IMR-90 (cell line): ENCODE measurements at regions not wholly inside any gene's neighbourhood (a gene's known extent, or its start where the extent isn't known, plus 50 kb on each side); places are given as distances from the start of the nearest gene placed in this dataset.

ENCODE experiments used
- ATAC-seq: fragments of 200-7000 bp; cut with Tn5 transposase; 2 replicates; pipeline ENCODE4 v1.9.1; 2020; ENCODE audit warnings: low read depth, mild to moderate bottlenecking, moderate library complexity
- BruUV-seq: library from RNA; stranded (reverse); fragments of 400-500 nt; replicated peaks from 2 replicates; lab custom pipeline; 2021; lab: Mats Ljungman, UMichigan
- CTCF ChIA-PET: fragments of 300-600 bp; formaldehyde crosslinking; extraction: SDS; loops from one replicate; lab custom pipeline; 2021; ENCODE audit warnings: antibody characterized with exemption; lab: Yijun Ruan, JAX
- POLR2A ChIA-PET: fragments of 300-600 bp; sonication (Branson Sonifier 250); formaldehyde crosslinking; loops from one replicate; lab custom pipeline; 2022; ENCODE audit warnings: antibody characterized with exemption; ENCODE audit not compliant: unreplicated experiment; lab: Charles Lee
- DNase-seq: peaks from one replicate; pipeline ENCODE4 v3.0.0; 2013
- H2AFZ ChIP-seq: replicated peaks from 2 replicates; pipeline ENCODE3; 2013; ENCODE audit warnings: low read length, mild to moderate bottlenecking; ENCODE audit not compliant: poor library complexity
- H2AK5ac ChIP-seq: 2 replicates; pipeline ENCODE4 v1.6.1; 2013; ENCODE audit warnings: low read depth, low read length, inconsistent platforms
- H2AK9ac ChIP-seq: replicated peaks from 2 replicates; pipeline ENCODE3; 2013; ENCODE audit warnings: mild to moderate bottlenecking, low read depth, low read length, moderate library complexity; ENCODE audit not compliant: poor library complexity
- H2BK120ac ChIP-seq: 2 replicates; pipeline ENCODE4 v1.6.1; 2013; ENCODE audit warnings: low read depth, low read length, inconsistent platforms
- H2BK15ac ChIP-seq: 3 replicates; pipeline ENCODE4 v1.6.1; 2013; ENCODE audit warnings: low read depth, low read length, inconsistent platforms
- H2BK20ac ChIP-seq: 2 replicates; pipeline ENCODE4 v1.6.1; 2013; ENCODE audit warnings: low read depth, mild to moderate bottlenecking, inconsistent platforms, low read length, moderate library complexity
- H2BK5ac ChIP-seq: 2 replicates; pipeline ENCODE4 v1.6.1; 2013; ENCODE audit warnings: mild to moderate bottlenecking, low read depth, low read length, inconsistent platforms; ENCODE audit not compliant: poor library complexity, severe bottlenecking
- H3K14ac ChIP-seq: replicated peaks from 2 replicates; pipeline ENCODE4 v1.6.1; 2013; ENCODE audit warnings: low read depth, low read length, inconsistent platforms
- H3K18ac ChIP-seq: 2 replicates; pipeline ENCODE4 v1.6.1; 2013; ENCODE audit warnings: low read depth, low read length, control low read depth
- H3K23ac ChIP-seq: 2 replicates; pipeline ENCODE4 v1.6.1; 2013; ENCODE audit warnings: low read depth, low read length, inconsistent platforms
- H3K27ac ChIP-seq: 2 replicates; pipeline ENCODE4 v1.5.1; 2013; ENCODE audit warnings: mild to moderate bottlenecking, control low read depth, low read length; ENCODE audit not compliant: insufficient read depth
- H3K27me3 ChIP-seq: 2 replicates; pipeline ENCODE4 v1.6.1; 2013; ENCODE audit warnings: low read length; ENCODE audit not compliant: control insufficient read depth, insufficient read depth
- H3K36me3 ChIP-seq: 2 replicates; pipeline ENCODE4 v1.6.1; 2013; ENCODE audit warnings: low read length, mixed read lengths; ENCODE audit not compliant: control insufficient read depth, insufficient read depth
- H3K4ac ChIP-seq: 2 replicates; pipeline ENCODE4 v1.6.1; 2013; ENCODE audit warnings: low read depth, low read length, inconsistent platforms
- H3K4me1 ChIP-seq: 2 replicates; pipeline ENCODE4 v1.6.1; 2013; ENCODE audit warnings: low read length, mixed read lengths; ENCODE audit not compliant: control insufficient read depth, insufficient read depth
- H3K4me2 ChIP-seq: 2 replicates; pipeline ENCODE4 v1.6.1; 2013; ENCODE audit warnings: low read depth, mild to moderate bottlenecking, control low read depth, low read length, moderate library complexity
- H3K4me3 ChIP-seq: 2 replicates; pipeline ENCODE4 v1.5.1; 2013; ENCODE audit warnings: low read depth, mild to moderate bottlenecking, control low read depth, low read length, moderate library complexity; ENCODE audit not compliant: insufficient read depth
- H3K56ac ChIP-seq: 2 replicates; pipeline ENCODE4 v1.6.1; 2013; ENCODE audit warnings: low read length, inconsistent platforms; ENCODE audit not compliant: insufficient read depth; ENCODE audit errors: extremely low read depth
- H3K79me1 ChIP-seq, 2 experiments: 2 replicates each; pipeline ENCODE4 v1.6.1; 2013; ENCODE audit warnings: low read length in 2 of 2, inconsistent platforms in 1 of 2, low read depth in 1 of 2
- H3K9ac ChIP-seq: 2 replicates; pipeline ENCODE4 v1.6.1; 2013; ENCODE audit warnings: low read depth, low read length, control low read depth
- H3K9me1 ChIP-seq: 2 replicates; pipeline ENCODE4 v1.6.1; 2013; ENCODE audit warnings: low read length, inconsistent platforms; ENCODE audit not compliant: insufficient read depth
- H3K9me3 ChIP-seq: 2 replicates; pipeline ENCODE4 v1.6.1; 2013; ENCODE audit warnings: low read length; ENCODE audit not compliant: control insufficient read depth, insufficient read depth
- H4K20me1 ChIP-seq: 2 replicates; pipeline ENCODE4 v1.6.1; 2013; ENCODE audit warnings: low read length, inconsistent platforms; ENCODE audit not compliant: insufficient read depth
- H4K5ac ChIP-seq: 2 replicates; pipeline ENCODE4 v1.6.1; 2013; ENCODE audit warnings: mild to moderate bottlenecking, low read depth, low read length, control low read depth
- H4K8ac ChIP-seq, 2 experiments: 2 replicates each; pipeline ENCODE4 v1.6.1; 2013; ENCODE audit warnings: low read depth in 2 of 2, low read length in 2 of 2, control low read depth in 1 of 2, inconsistent platforms in 1 of 2
- H4K91ac ChIP-seq: 2 replicates; pipeline ENCODE4 v1.6.1; 2013; ENCODE audit warnings: low read depth, low read length, inconsistent platforms; ENCODE audit not compliant: insufficient read depth
- WGBS, 2 experiments: methylation state at CpG; one replicate each; pipeline versions ENCODE4 v1.1.5 to v1.1.7; 2013; ENCODE audit warnings: missing lambda C conversion rate in 2 of 2; ENCODE audit not compliant: insufficient read length in 1 of 2; ENCODE audit errors: extremely low coverage in 2 of 2; 5-methylcytosine and 5-hydroxymethylcytosine counted together
- dilution Hi-C: fragments of 300-500 bp; cut with HindIII; formaldehyde crosslinking; loops from one replicate; pipeline ENCODE4 v1.14.3; 2018; ENCODE audit warnings: low sequenced_read_pairs; ENCODE audit not compliant: unreplicated experiment
- in situ Hi-C: fragments of 300-500 bp; cut with MboI; formaldehyde crosslinking; loops from 3 replicates; pipeline ENCODE4 v1.14.3; 2019; ENCODE audit warnings: low sequenced_read_pairs, inconsistent platforms, mixed read lengths
- intact Hi-C: fragments of 100-400 bp; cut with micrococcal nuclease; formaldehyde crosslinking; loops from 2 replicates; pipeline ENCODE4 v1.10.0; 2022
- TF ChIP-seq, protein P1 (sequence below): fragments of 150-350 bp; IDR thresholded peaks from 2 replicates; pipeline ENCODE4 v1.6.1; 2017; ENCODE audit warnings: mild to moderate bottlenecking, antibody characterized with exemption, low read length, low read depth

DNA sequence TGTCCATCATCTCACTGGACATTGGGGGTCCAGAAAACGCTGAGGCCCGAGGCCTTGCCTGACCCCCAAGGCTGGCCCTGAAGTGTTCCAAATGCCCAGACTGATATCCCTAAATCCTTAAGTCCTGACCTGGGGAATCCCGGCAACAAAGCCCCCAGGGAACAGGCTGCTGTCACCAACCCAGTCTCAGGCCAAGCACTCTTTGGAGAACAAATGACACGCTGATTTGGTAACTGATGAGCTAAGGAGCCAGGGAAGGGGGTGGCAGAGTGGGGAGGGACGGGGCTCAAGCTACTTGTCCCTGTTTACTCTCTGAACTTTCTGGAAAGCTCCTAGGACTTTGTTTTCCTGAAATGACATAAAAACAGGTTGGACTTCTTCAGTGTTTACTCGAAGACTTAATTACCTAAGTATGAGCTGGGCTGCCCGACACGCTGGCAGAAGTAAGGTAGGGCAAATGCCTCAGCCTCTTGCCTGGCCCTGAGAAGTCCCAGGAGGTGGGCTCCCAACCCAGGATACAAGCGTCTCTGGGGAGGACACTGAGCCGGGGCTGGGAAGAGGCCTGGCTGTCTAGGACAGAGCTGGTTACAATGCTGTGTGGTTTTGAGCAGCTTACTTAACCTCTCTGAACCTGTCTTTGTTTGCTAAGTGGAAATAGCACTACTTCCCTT, 105.5 kb upstream of the GLI2 start:
- H3K9me1 ChIP-seq = no peaks in the 10 kb centered on the region
- H3K4me3 ChIP-seq = no peak overlapping the region
- H3K79me1 ChIP-seq = no peaks in the 10 kb centered on the region
- intact Hi-C loops (no loop called here), in situ Hi-C loops (no loop called here), dilution Hi-C loops (no loop called here)
- no peak overlapping the region for H2AK5ac ChIP-seq
- peaks cover 5% of the 10 kb centered on the region; the same call in 1 of the 2 replicates for H3K4me1 ChIP-seq
- no peak for DNase-seq
- no peak overlapping the region for H3K18ac ChIP-seq
- no TSS peak for BruUV-seq
- no peak overlapping the region for H4K5ac ChIP-seq
- POLR2A ChIA-PET = no interaction called here
- peaks cover 55% of the 10 kb centered on the region for H3K27me3 ChIP-seq
- H2BK20ac ChIP-seq = no peak overlapping the region
- no peak for ATAC-seq
- H3K23ac ChIP-seq = no peak overlapping the region
- no peak overlapping the region for H3K4ac ChIP-seq
- peaks cover 8% of the 10 kb centered on the region for H3K9me3 ChIP-seq
- H3K56ac ChIP-seq = no peak overlapping the region
- CTCF ChIA-PET = interaction anchor here (1.3 kb wide), 1 partner anchor 12 kb away, joined by 3 read pairs; no protein-coding TSS in a partner anchor
- H3K36me3 ChIP-seq = no peaks in the 10 kb centered on the region
- no peak overlapping the region for H3K9ac ChIP-seq
- no peak overlapping the region for H2AFZ ChIP-seq
- H3K27ac ChIP-seq = no peak overlapping the region
- no peaks in the 10 kb centered on the region for H4K20me1 ChIP-seq
- H2AK9ac ChIP-seq = no peak overlapping the region
- H4K8ac ChIP-seq = no peak overlapping the region
- no peak overlapping the region for H2BK5ac ChIP-seq
- WGBS, 2 experiments = 63% methylated on average over 3 of the region's 10 CpGs; no CpG with 5 or more reads in 1 of the 2 experiments
- H2BK15ac ChIP-seq = no peak overlapping the region
- TF ChIP-seq, protein P1, sequence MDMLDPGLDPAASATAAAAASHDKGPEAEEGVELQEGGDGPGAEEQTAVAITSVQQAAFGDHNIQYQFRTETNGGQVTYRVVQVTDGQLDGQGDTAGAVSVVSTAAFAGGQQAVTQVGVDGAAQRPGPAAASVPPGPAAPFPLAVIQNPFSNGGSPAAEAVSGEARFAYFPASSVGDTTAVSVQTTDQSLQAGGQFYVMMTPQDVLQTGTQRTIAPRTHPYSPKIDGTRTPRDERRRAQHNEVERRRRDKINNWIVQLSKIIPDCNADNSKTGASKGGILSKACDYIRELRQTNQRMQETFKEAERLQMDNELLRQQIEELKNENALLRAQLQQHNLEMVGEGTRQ = no peak
- no peak overlapping the region for H4K91ac ChIP-seq
- no peak overlapping the region for H2BK120ac ChIP-seq
- no peak overlapping the region for H3K4me2 ChIP-seq
- H3K14ac ChIP-seq = no peak overlapping the region
